SK-N-SH (cell line): ENCODE measurements at regions not wholly inside any gene's neighbourhood (a gene's known extent, or its start where the extent isn't known, plus 50 kb on each side); places are given as distances from the start of the nearest gene placed in this dataset.

Experiments used
- CTCF ChIA-PET: fragments of 300-600, 350-600 bp; formaldehyde crosslinking; extraction: SDS; loops from one replicate; lab custom pipeline; 2021; lab: Yijun Ruan, JAX
- POLR2A ChIA-PET: fragments of 350-600 bp; sonication (Branson Sonifier 250); formaldehyde crosslinking; extraction: SDS; loops from one replicate; lab custom pipeline; 2020; ENCODE audit warnings: antibody characterized with exemption, inconsistent platforms; lab: Yijun Ruan, JAX
- DNase-seq: peaks from one replicate; pipeline ENCODE4 v3.0.0; 2012
- H2AFZ ChIP-seq: fragments of 200-600 bp; sonication (generic); 2 replicates; pipeline ENCODE4 v1.8.1; 2016; ENCODE audit warnings: antibody characterized with exemption, mild to moderate bottlenecking, low read depth
- H3F3A ChIP-seq: fragments of 200-600 bp; sonication (generic); replicated peaks from 2 replicates; pipeline ENCODE3; 2016; ENCODE audit warnings: antibody characterized with exemption, mild to moderate bottlenecking; ENCODE audit not compliant: insufficient read depth
- H3K27ac ChIP-seq, 2 experiments: fragments of 200-500 bp in 1 of 2; fragments of 200-600 bp in 1 of 2; sonication (Bioruptor generic) in 1 of 2; sonication (generic), shearing (Covaris generic) in 1 of 2; 2 replicates each; pipeline versions ENCODE4 v1.5.1 to v1.6.1; 2014 to 2016; ENCODE audit warnings: low read depth in 2 of 2, inconsistent platforms in 1 of 2, low read length in 1 of 2, mild to moderate bottlenecking in 1 of 2, mixed read lengths in 1 of 2
- H3K27me3 ChIP-seq: fragments of 200-600 bp; sonication (generic), shearing (Covaris generic); 2 replicates; pipeline ENCODE4 v1.6.1; 2016; ENCODE audit warnings: mixed run types; ENCODE audit not compliant: insufficient read depth
- H3K36me3 ChIP-seq, 2 experiments: fragments of 200-500 bp in 1 of 2; fragments of 200-600 bp in 1 of 2; sonication (Bioruptor generic) in 1 of 2; sonication (generic) in 1 of 2; replicated peaks in 1 of 2; 2 replicates each; pipeline versions ENCODE3 to v1.5.1; 2014 to 2016; ENCODE audit warnings: low read length in 1 of 2, mild to moderate bottlenecking in 1 of 2; ENCODE audit not compliant: insufficient read depth in 2 of 2, control insufficient read depth in 1 of 2
- H3K4me1 ChIP-seq, 2 experiments: fragments of 200-500 bp in 1 of 2; fragments of 200-600 bp in 1 of 2; sonication (Bioruptor generic) in 1 of 2; sonication (generic), shearing (Covaris generic) in 1 of 2; 2 replicates each; pipeline versions ENCODE4 v1.5.1 to v1.6.1; 2014 to 2016; ENCODE audit warnings: low read depth in 1 of 2, low read length in 1 of 2, mixed run types in 1 of 2; ENCODE audit not compliant: insufficient read depth in 2 of 2, control insufficient read depth in 1 of 2
- H3K4me2 ChIP-seq: fragments of 200-600 bp; sonication (generic), shearing (Covaris generic); 2 replicates; pipeline ENCODE4 v1.6.1; 2017; ENCODE audit warnings: mixed run types
- H3K4me3 ChIP-seq, 2 experiments: fragments of 200-500 bp in 1 of 2; fragments of 200-600 bp in 1 of 2; sonication (Bioruptor generic) in 1 of 2; sonication (generic), shearing (Covaris generic) in 1 of 2; 2 replicates each; pipeline versions ENCODE4 v1.5.1 to v1.8.1; 2014 to 2016; ENCODE audit warnings: low read depth in 2 of 2, inconsistent platforms in 1 of 2, low read length in 1 of 2, mild to moderate bottlenecking in 1 of 2, mixed read lengths in 1 of 2, moderate library complexity in 1 of 2
- H3K79me2 ChIP-seq: fragments of 200-600 bp; sonication (generic); 2 replicates; pipeline ENCODE4 v1.8.1; 2017; ENCODE audit warnings: mild to moderate bottlenecking; ENCODE audit not compliant: insufficient read depth
- H3K9ac ChIP-seq: fragments of 200-600 bp; sonication (generic); 2 replicates; pipeline ENCODE4 v1.6.1; 2017; ENCODE audit warnings: mixed run types
- H3K9me2 ChIP-seq: fragments of 200-600 bp; sonication (generic); 2 replicates; pipeline ENCODE4 v1.6.1; 2017; ENCODE audit warnings: mixed run types
- H3K9me3 ChIP-seq: fragments of 200-600 bp; sonication (generic); 2 replicates; pipeline ENCODE4 v1.6.1; 2017; ENCODE audit warnings: mixed run types, mild to moderate bottlenecking, moderate library complexity
- H4K20me1 ChIP-seq: fragments of 200-600 bp; sonication (generic); 2 replicates; pipeline ENCODE4 v1.6.1; 2017; ENCODE audit warnings: mild to moderate bottlenecking, mixed run types; ENCODE audit not compliant: insufficient read depth
- CHD2 ChIP-seq: fragments of 150-350 bp; IDR thresholded peaks from 2 replicates; pipeline ENCODE4 v1.6.1; 2018; ENCODE audit warnings: low read length; ENCODE audit not compliant: partially characterized antibody
- EZH2phosphoT487 ChIP-seq: fragments of 200-600 bp; sonication (generic); IDR thresholded peaks from 2 replicates; pipeline ENCODE4 v1.6.1; 2017; ENCODE audit warnings: low read depth, mixed run types, mild to moderate bottlenecking, antibody characterized with exemption, moderate library complexity, borderline replicate concordance
- FOXM1 ChIP-seq: IDR thresholded peaks from 2 replicates; pipeline ENCODE4 v1.4.0; 2012; ENCODE audit warnings: low read depth, mild to moderate bottlenecking
- MEF2A ChIP-seq: IDR thresholded peaks from 2 replicates; pipeline ENCODE4 v1.4.0; 2012; ENCODE audit warnings: low read depth, borderline replicate concordance
- MXI1 ChIP-seq: IDR thresholded peaks from 2 replicates; pipeline ENCODE4 v1.6.1; 2012; ENCODE audit warnings: mild to moderate bottlenecking, low read depth, low read length, improper control_type of control experiment
- NFIC ChIP-seq: IDR thresholded peaks from 2 replicates; pipeline ENCODE4 v1.4.0; 2012; ENCODE audit warnings: borderline replicate concordance
- RCOR1 ChIP-seq: fragments of 150-350 bp; IDR thresholded peaks from 2 replicates; pipeline ENCODE4 v1.6.1; 2017; ENCODE audit warnings: antibody characterized with exemption, low read length
- RXRA ChIP-seq: IDR thresholded peaks from 2 replicates; pipeline ENCODE4 v1.4.0; 2012; ENCODE audit warnings: low read depth, mild to moderate bottlenecking, borderline replicate concordance
- TAF1 ChIP-seq: IDR thresholded peaks from 2 replicates; pipeline ENCODE4 v1.6.1; 2012; ENCODE audit warnings: low read depth, mild to moderate bottlenecking, low read length, moderate library complexity, borderline replicate concordance
- TCF12 ChIP-seq: IDR thresholded peaks from 2 replicates; pipeline ENCODE4 v1.4.0; 2012
- TEAD4 ChIP-seq: IDR thresholded peaks from 2 replicates; pipeline ENCODE4 v1.4.0; 2012; ENCODE audit warnings: mild to moderate bottlenecking, borderline replicate concordance; ENCODE audit not compliant: insufficient read depth
- YY1 ChIP-seq: IDR thresholded peaks from 2 replicates; pipeline ENCODE4 v1.4.0; 2012; ENCODE audit warnings: low read depth, mild to moderate bottlenecking
- WGBS: methylation state at CpG from one replicate; pipeline ENCODE4 v1.1.6; 2017; ENCODE audit warnings: low lambda C conversion rate; 5-methylcytosine and 5-hydroxymethylcytosine counted together
- TF ChIP-seq, protein P1 (sequence below): fragments of 150-350 bp; IDR thresholded peaks from 2 replicates; pipeline ENCODE4 v1.6.1; 2016; ENCODE audit warnings: mild to moderate bottlenecking, low read depth, low read length
- TF ChIP-seq, protein P2 (sequence below): IDR thresholded peaks from 2 replicates; pipeline ENCODE4; 2012

DNA sequence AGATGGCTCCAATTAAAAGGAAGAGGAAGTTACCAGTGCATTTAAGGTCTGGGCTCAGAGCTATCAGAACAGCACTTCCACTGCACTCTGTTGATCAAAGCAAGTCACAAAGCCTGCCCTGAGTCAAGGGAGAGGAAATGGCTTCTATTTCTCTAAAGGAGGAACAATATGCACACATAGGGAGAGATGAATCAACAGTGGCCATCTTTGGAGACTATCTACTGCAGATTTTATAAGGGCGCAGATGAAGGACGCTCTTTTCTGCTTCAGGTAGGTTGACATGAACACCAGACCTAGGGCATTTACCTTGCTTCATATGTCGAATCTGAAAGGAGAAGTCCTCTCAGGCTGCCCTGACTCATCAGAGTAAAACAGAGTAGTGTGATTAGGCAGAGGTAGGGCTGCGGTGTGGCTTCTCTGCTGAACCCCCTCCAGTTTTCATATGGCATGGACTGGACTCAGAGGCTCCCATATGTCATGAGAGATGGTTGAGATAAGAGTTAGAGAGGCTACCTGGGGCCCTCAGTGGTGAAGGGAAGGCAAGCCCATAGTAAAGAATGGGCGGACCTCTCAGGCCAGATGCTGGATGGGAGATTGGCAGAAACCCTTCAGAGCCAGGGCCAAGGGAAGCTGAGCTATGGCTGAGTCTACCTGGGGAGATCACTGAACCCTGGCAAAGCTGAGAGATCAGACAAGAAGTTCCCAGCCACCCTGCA is 84.4 kb downstream of the ARF6 start:
- ChIA-PET CTCF (interaction anchor here (0.9 kb wide), 1 partner anchor 15 kb away, joined by 3 read pairs; no protein-coding TSS in a partner anchor), POLR2A (no interaction called here)
- H3K27ac ChIP-seq = no peak overlapping the region
- 93% methylated on average over 5 of the region's 5 CpGs for WGBS
- H3K79me2 ChIP-seq = no peaks in the 10 kb centered on the region
- peaks cover 40% of the 10 kb centered on the region for H3F3A ChIP-seq
- no peaks in the 10 kb centered on the region for H3K9me2 ChIP-seq
- H4K20me1 ChIP-seq = no peaks in the 10 kb centered on the region
- TF ChIP-seq RXRA (no peak), NFIC (no peak), MEF2A (no peak), CHD2 (no peak), FOXM1 (no peak), RCOR1 (no peak), YY1 (no peak), TEAD4 (no peak), MXI1 (no peak), TAF1 (no peak)
- TF ChIP-seq, protein P1, sequence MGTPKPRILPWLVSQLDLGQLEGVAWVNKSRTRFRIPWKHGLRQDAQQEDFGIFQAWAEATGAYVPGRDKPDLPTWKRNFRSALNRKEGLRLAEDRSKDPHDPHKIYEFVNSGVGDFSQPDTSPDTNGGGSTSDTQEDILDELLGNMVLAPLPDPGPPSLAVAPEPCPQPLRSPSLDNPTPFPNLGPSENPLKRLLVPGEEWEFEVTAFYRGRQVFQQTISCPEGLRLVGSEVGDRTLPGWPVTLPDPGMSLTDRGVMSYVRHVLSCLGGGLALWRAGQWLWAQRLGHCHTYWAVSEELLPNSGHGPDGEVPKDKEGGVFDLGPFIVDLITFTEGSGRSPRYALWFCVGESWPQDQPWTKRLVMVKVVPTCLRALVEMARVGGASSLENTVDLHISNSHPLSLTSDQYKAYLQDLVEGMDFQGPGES = no peak
- H2AFZ ChIP-seq = no peak overlapping the region
- DNase-seq = no peak
- H3K36me3 ChIP-seq = no peaks in the 10 kb centered on the region
- H3K4me1 ChIP-seq = peaks cover 7 to 39% of the 10 kb centered on the region in 2 experiments; a peak in 3 of 4 replicates
- no peak overlapping the region for H3K4me2 ChIP-seq
- no peak overlapping the region for H3K4me3 ChIP-seq
- H3K27me3 ChIP-seq = no peaks in the 10 kb centered on the region
- no peaks in the 10 kb centered on the region for H3K9me3 ChIP-seq
- no peak overlapping the region for H3K9ac ChIP-seq

DNA sequence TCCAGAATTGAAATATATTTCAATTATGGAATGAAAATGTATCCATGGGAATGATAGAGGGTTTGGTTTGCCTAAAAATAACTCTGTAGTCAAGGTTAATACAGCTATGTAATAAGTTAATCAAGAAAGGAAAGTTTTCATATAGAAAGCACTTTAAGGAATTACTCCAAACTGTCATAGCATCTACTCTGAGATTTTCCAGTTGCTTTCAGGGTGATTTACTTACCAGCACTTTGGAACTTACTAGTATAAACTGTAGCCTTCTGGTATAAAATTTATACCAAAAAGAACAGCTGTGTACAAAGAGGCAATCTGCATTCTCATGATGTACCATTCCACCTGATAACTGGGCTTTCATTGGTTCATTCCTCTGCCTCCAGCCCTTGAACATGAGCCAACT is 87.1 kb downstream of the ARF6 start:
- Histone ChIP-seq H3K4me1 (peaks cover 4 to 29% of the 10 kb centered on the region in 2 experiments; a peak in 2 of 4 replicates), H3K79me2 (no peaks in the 10 kb centered on the region), H4K20me1 (no peaks in the 10 kb centered on the region), H3F3A (peaks cover 29% of the 10 kb centered on the region), H3K9me3 (no peaks in the 10 kb centered on the region), H3K9me2 (no peaks in the 10 kb centered on the region), H3K4me2 (no peak overlapping the region), H3K4me3 (no peak overlapping the region), H3K9ac (no peak overlapping the region), H2AFZ (no peak overlapping the region), H3K36me3 (no peaks in the 10 kb centered on the region), H3K27ac (no peak overlapping the region; a peak in 1 of 4 replicates)
- CTCF ChIA-PET = interaction anchor here (0.9 to 1.0 kb wide), 2 partner anchors 9 to 52 kb away, joined by 3 read pairs; no protein-coding TSS in a partner anchor
- POLR2A ChIA-PET = no interaction called here
- DNase-seq = peak; percentile 36
- TF ChIP-seq FOXM1 = no peak
- no peak for TF ChIP-seq EZH2phosphoT487
- TF ChIP-seq TCF12 = 0 out of 2 replicates have a peak, but pooled peaks have one; percentile 13
- TF ChIP-seq, protein P2, sequence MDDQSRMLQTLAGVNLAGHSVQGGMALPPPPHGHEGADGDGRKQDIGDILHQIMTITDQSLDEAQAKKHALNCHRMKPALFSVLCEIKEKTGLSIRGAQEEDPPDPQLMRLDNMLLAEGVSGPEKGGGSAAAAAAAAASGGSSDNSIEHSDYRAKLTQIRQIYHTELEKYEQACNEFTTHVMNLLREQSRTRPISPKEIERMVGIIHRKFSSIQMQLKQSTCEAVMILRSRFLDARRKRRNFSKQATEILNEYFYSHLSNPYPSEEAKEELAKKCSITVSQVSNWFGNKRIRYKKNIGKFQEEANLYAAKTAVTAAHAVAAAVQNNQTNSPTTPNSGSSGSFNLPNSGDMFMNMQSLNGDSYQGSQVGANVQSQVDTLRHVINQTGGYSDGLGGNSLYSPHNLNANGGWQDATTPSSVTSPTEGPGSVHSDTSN = no peak
- TF ChIP-seq, all 33 proteins: peak for 1
- H3K27me3 ChIP-seq = no peaks in the 10 kb centered on the region
